ENCODE measurements at regions not wholly inside any gene's neighbourhood (a gene's known extent, or its start where the extent isn't known, plus 50 kb on each side); places are given as distances from the start of the nearest gene placed in this dataset.

GRCh38 chr4:181549576-181550188 lies 693.5 kb upstream of the TENM3 start:
- TF ChIP-seq CTCF (IDR thresholded peaks at IDR 0.05 in 8 of 11, conservative IDR thresholded peaks at IDR 0.05 in 3 of 11) (no peak), POLR2A (IDR thresholded peaks at IDR 0.05) (no peak), POLR2AphosphoS5 (IDR thresholded peaks at IDR 0.05) (no peak)
